ENCODE measurements at regions not wholly inside any gene's neighbourhood (a gene's known extent, or its start where the extent isn't known, plus 50 kb on each side); places are given as distances from the start of the nearest gene placed in this dataset.

GRCh38 chr6:156175971-156176421 lies 601.2 kb upstream of the ARID1B start (continued):
- no peak for TF ChIP-seq REST (IDR thresholded peaks at IDR 0.05; ENCODE audit: unreplicated experiment)
- peak; percentile 34; the same call in 1 of the 2 replicates for TF ChIP-seq ZNF331 (CRISPR knock-in tag; IDR thresholded peaks at IDR 0.05; ENCODE audit: low read depth)
- TF ChIP-seq EZH2 (IDR thresholded peaks at IDR 0.05; ENCODE audit: low read depth, unreplicated experiment): no peak
- TF ChIP-seq CTCF (conservative IDR thresholded peaks at IDR 0.05; ENCODE audit: low read depth in 2 of 2): peak; percentile 51 to 65
- TF ChIP-seq POLR2AphosphoS5 (IDR thresholded peaks at IDR 0.05; ENCODE audit: low read depth): no peak
- no peak for TF ChIP-seq EZH2phosphoT487 (IDR thresholded peaks at IDR 0.05; ENCODE audit: unreplicated experiment)
- TF ChIP-seq ETS1 (IDR thresholded peaks at IDR 0.05): no peak
- TF ChIP-seq CREB1 (CRISPR knock-in tag; IDR thresholded peaks at IDR 0.05; ENCODE audit: low read depth): peak; percentile 58; the same call in 1 of the 2 replicates

GRCh38 chr6:156175433-156175832 lies 601.7 kb upstream of the ARID1B start:
- peaks cover 11% of the 10 kb centered on the region for H3K9me2 ChIP-seq (ENCODE audit: insufficient read depth)
- DNase-seq (ENCODE audit: low spot score) (no peak), ATAC-seq (peak; percentile 58)
- H4K20me1 ChIP-seq (replicated peaks; ENCODE audit: insufficient read depth): no peaks in the 10 kb centered on the region
- TF ChIP-seq ZNF462 (CRISPR knock-in tag; IDR thresholded peaks at IDR 0.05): 0 out of 2 replicates have a peak, but pooled peaks have one; percentile 57
- no peak for TF ChIP-seq NANOG (IDR thresholded peaks at IDR 0.05; ENCODE audit: borderline replicate concordance)
- H3F3A ChIP-seq (replicated peaks; ENCODE audit: low read depth): no peaks in the 10 kb centered on the region
- peaks cover 12% of the 10 kb centered on the region; the same call in 2 of the 3 replicates for H3K36me3 Mint-ChIP-seq (ENCODE audit: low read depth)
- H3K4me1 ChIP-seq (ENCODE audit: insufficient read depth): peaks cover 12% of the 10 kb centered on the region; the same call in 1 of the 2 replicates
- H3K4me3 ChIP-seq: no peak overlapping the region
- peaks cover 5% of the 10 kb centered on the region; the same call in 2 of the 3 replicates for H3K9me3 Mint-ChIP-seq
- peak overlapping the region; percentile 0 for H3K27ac ChIP-seq (ENCODE audit: low read depth)
- no peak overlapping the region for H2AFZ ChIP-seq
- no peaks in the 10 kb centered on the region for H3K27me3 ChIP-seq (ENCODE audit: insufficient read depth)
- no peaks in the 10 kb centered on the region for H3K79me2 ChIP-seq (replicated peaks; ENCODE audit: insufficient read depth)
- H3K27ac Mint-ChIP-seq: peak overlapping the region; percentile 76; the same call in 1 of the 2 replicates
- H3K4me2 ChIP-seq: peak overlapping the region; percentile 41; the same call in 1 of the 2 replicates
- H3K4me1 Mint-ChIP-seq: peaks cover 11% of the 10 kb centered on the region
- H3K27me3 Mint-ChIP-seq (ENCODE audit: insufficient read depth, low read depth, poor library complexity): peaks cover 3% of the 10 kb centered on the region
- no peak overlapping the region for H3K4me3 Mint-ChIP-seq
- H3K36me3 ChIP-seq (ENCODE audit: insufficient read depth): no peaks in the 10 kb centered on the region

Data from GM23338 (cell line).